GM18861 (cell line): ENCODE measurements at regions not wholly inside any gene's neighbourhood (a gene's known extent, or its start where the extent isn't known, plus 50 kb on each side); places are given as distances from the start of the nearest gene placed in this dataset.
"Not testable (repeated sequence)": the region's sequence is repeated elsewhere in the genome, so short reads cannot be mapped to it uniquely, and the experiment has no call there.

Experiments used
- ATAC-seq: cut with Tn5 transposase; IDR thresholded peaks from one replicate; pipeline ENCODE4 v1.9.1; 2021; ENCODE audit not compliant: unreplicated experiment

GRCh38 chr6:97779039-97779766, 496.2 kb upstream of the MMS22L start:
- ATAC-seq: not testable (repeated sequence)

- ATAC-seq: no peak
Measured at GRCh38 chr6:97790926-97791590, 508.0 kb upstream of the MMS22L start.

- no peak for ATAC-seq
Measured at GRCh38 chr6:97805596-97805995, 522.6 kb upstream of the MMS22L start.

- no peak for ATAC-seq
Measured at GRCh38 chr6:97812940-97813339, 529.9 kb upstream of the MMS22L start.

- no peak for ATAC-seq
Measured at GRCh38 chr6:97813889-97814567, 531.0 kb upstream of the MMS22L start.

- ATAC-seq: no peak
Measured at GRCh38 chr6:97815301-97815812, 532.3 kb upstream of the MMS22L start.

- ATAC-seq: no peak
Measured at GRCh38 chr6:97816526-97816925, 533.5 kb upstream of the MMS22L start.

- ATAC-seq: no peak
Measured at GRCh38 chr6:97819710-97820109, 536.7 kb upstream of the MMS22L start.

GRCh38 chr6:97820400-97820799, 537.4 kb upstream of the MMS22L start:
- ATAC-seq: no peak

GRCh38 chr6:97822632-97823031, 539.6 kb upstream of the MMS22L start:
- no peak for ATAC-seq

GRCh38 chr6:97841763-97842162, 558.7 kb upstream of the MMS22L start:
- ATAC-seq: no peak

- no peak for ATAC-seq
Measured at GRCh38 chr6:97842521-97842920, 559.5 kb upstream of the MMS22L start.

- no peak for ATAC-seq
Measured at GRCh38 chr6:97849390-97849789, 566.4 kb upstream of the MMS22L start.

GRCh38 chr6:97850458-97851212, 567.6 kb upstream of the MMS22L start:
- ATAC-seq: no peak

GRCh38 chr6:97863697-97864096, 580.7 kb upstream of the MMS22L start:
- ATAC-seq: no peak

- ATAC-seq: no peak
Measured at GRCh38 chr6:97864366-97864765, 581.4 kb upstream of the MMS22L start.

GRCh38 chr6:97864826-97865225, 581.8 kb upstream of the MMS22L start:
- ATAC-seq: no peak

GRCh38 chr6:97865612-97866011, 582.6 kb upstream of the MMS22L start:
- ATAC-seq: no peak

- ATAC-seq: no peak
Measured at GRCh38 chr6:97866616-97867015, 583.6 kb upstream of the MMS22L start.

GRCh38 chr6:97867177-97867576, 584.2 kb upstream of the MMS22L start:
- ATAC-seq: no peak

- no peak for ATAC-seq
Measured at GRCh38 chr6:97870273-97870672, 587.3 kb upstream of the MMS22L start.
